SIG-M5 treated with dmso at 0.1 percent for 504 hours (cell line): ENCODE measurements at regions not wholly inside any gene's neighbourhood (a gene's known extent, or its start where the extent isn't known, plus 50 kb on each side); places are given as distances from the start of the nearest gene placed in this dataset.

ENCODE experiments used
- DNase-seq: peaks from one replicate; lab custom pipeline; 2025; ENCODE audit not compliant: unreplicated experiment; lab: John Stamatoyannopoulos, UW

- no peak for DNase-seq
Observed at GRCh38 chr5:165642366-165642765, 2136.9 kb downstream of the MAT2B start.

GRCh38 chr5:165665735-165666400 is 2160.4 kb downstream of the MAT2B start:
- no peak for DNase-seq

GRCh38 chr5:165673499-165673898 is 2168.1 kb downstream of the MAT2B start:
- DNase-seq: no peak

- no peak for DNase-seq
Observed at GRCh38 chr5:165695796-165696195, 2190.4 kb downstream of the MAT2B start.

GRCh38 chr5:165705960-165706359 is 2200.5 kb downstream of the MAT2B start:
- DNase-seq: no peak

- no peak for DNase-seq
Observed at GRCh38 chr5:165712011-165712410, 2206.6 kb downstream of the MAT2B start.

- no peak for DNase-seq
Observed at GRCh38 chr5:165714598-165714997, 2209.2 kb downstream of the MAT2B start.

- no peak for DNase-seq
Observed at GRCh38 chr5:165720901-165721300, 2215.5 kb downstream of the MAT2B start.

GRCh38 chr5:165722401-165722800 is 2217.0 kb downstream of the MAT2B start:
- no peak for DNase-seq

GRCh38 chr5:165723931-165724330 is 2218.5 kb downstream of the MAT2B start:
- DNase-seq: no peak

GRCh38 chr5:165728425-165728824 is 2223.0 kb downstream of the MAT2B start:
- no peak for DNase-seq

- no peak for DNase-seq
Observed at GRCh38 chr5:165735388-165735787, 2230.0 kb downstream of the MAT2B start.

GRCh38 chr5:165739079-165739741 is 2233.8 kb downstream of the MAT2B start:
- DNase-seq: no peak

- no peak for DNase-seq
Observed at GRCh38 chr5:165757791-165758190, 2252.4 kb downstream of the MAT2B start.

- DNase-seq: no peak
Observed at GRCh38 chr5:165775111-165775510, 2269.7 kb downstream of the MAT2B start.

GRCh38 chr5:165779505-165779904 is 2274.1 kb downstream of the MAT2B start:
- no peak for DNase-seq

GRCh38 chr5:165780901-165781300 is 2275.5 kb downstream of the MAT2B start:
- DNase-seq: no peak

- no peak for DNase-seq
Observed at GRCh38 chr5:165781738-165782137, 2276.3 kb downstream of the MAT2B start.

GRCh38 chr5:165783024-165783423 is 2277.6 kb downstream of the MAT2B start:
- no peak for DNase-seq

- DNase-seq: no peak
Observed at GRCh38 chr5:165786073-165786472, 2280.7 kb downstream of the MAT2B start.

- DNase-seq: no peak
Observed at GRCh38 chr5:165795073-165795472, 2289.7 kb downstream of the MAT2B start.

GRCh38 chr5:165805756-165806155 is 2300.3 kb downstream of the MAT2B start:
- no peak for DNase-seq

- no peak for DNase-seq
Observed at GRCh38 chr5:165808335-165808734, 2302.9 kb downstream of the MAT2B start.
